Cardiac muscle cell (in vitro differentiated cells and primary cell): ENCODE measurements at regions not wholly inside any gene's neighbourhood (a gene's known extent, or its start where the extent isn't known, plus 50 kb on each side); places are given as distances from the start of the nearest gene placed in this dataset.

ENCODE experiments used
- DNase-seq, 2 donors: peaks; one replicate each; pipeline versions ENCODE4 v3.0.0 to v3.0.0-alpha.2; 2010 to 2017; ENCODE audit warnings: low read depth in 1 of 2, low spot score in 1 of 2
- H3K27ac ChIP-seq: fragments of 200-600 bp; sonication (generic); 2 replicates; pipeline ENCODE4 v1.5.1; 2016
- H3K27me3 ChIP-seq: fragments of 200-600 bp; sonication (generic); 2 replicates; pipeline ENCODE4 v1.6.0; 2016; ENCODE audit warnings: control low read depth
- H3K36me3 ChIP-seq: fragments of 200-600 bp; sonication (generic); 2 replicates; pipeline ENCODE4 v1.5.1; 2016; ENCODE audit warnings: control low read depth
- H3K4me1 ChIP-seq: fragments of 200-600 bp; sonication (generic); 2 replicates; pipeline ENCODE4 v1.8.1; 2017; ENCODE audit warnings: low read depth, mild to moderate bottlenecking, mixed run types
- H3K4me3 ChIP-seq: fragments of 200-600 bp; sonication (generic); 2 replicates; pipeline ENCODE4 v1.5.1; 2016; ENCODE audit warnings: mild to moderate bottlenecking
- H3K9me3 ChIP-seq: fragments of 200-600 bp; sonication (generic); 2 replicates; pipeline ENCODE4 v1.5.1; 2017; ENCODE audit warnings: low read depth, mild to moderate bottlenecking, control low read depth
- CTCF ChIP-seq: IDR thresholded peaks from 2 replicates; pipeline ENCODE4 v1.5.1; 2012; ENCODE audit warnings: low read depth, mild to moderate bottlenecking, low read length

DNA sequence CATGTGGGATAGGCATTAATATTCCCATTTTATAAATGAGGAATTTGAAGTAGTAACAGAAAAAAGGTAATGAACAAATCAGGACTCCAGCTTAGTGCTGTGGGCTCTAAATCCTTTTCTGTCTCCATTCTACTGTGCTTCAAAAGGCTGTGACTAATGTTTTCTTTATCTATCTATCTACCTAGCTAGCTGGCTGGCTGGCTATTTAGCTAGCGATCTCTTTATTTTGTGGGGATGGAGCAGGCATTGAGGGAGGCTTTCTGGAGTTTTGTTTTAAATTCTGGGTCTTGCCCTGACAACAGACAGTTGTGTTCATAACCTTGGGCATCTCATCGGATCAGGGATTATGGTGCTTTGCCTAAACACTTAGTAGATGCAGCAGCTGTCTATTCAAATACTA lies 139.2 kb downstream of the SOX4 start:
- H3K4me1 ChIP-seq = peaks cover 10% of the 10 kb centered on the region
- no peak overlapping the region for H3K27ac ChIP-seq
- H3K9me3 ChIP-seq = no peaks in the 10 kb centered on the region
- H3K36me3 ChIP-seq = no peaks in the 10 kb centered on the region
- TF ChIP-seq CTCF = no peak
- DNase-seq = no peak
- no peaks in the 10 kb centered on the region for H3K27me3 ChIP-seq
- H3K4me3 ChIP-seq = no peak overlapping the region

DNA sequence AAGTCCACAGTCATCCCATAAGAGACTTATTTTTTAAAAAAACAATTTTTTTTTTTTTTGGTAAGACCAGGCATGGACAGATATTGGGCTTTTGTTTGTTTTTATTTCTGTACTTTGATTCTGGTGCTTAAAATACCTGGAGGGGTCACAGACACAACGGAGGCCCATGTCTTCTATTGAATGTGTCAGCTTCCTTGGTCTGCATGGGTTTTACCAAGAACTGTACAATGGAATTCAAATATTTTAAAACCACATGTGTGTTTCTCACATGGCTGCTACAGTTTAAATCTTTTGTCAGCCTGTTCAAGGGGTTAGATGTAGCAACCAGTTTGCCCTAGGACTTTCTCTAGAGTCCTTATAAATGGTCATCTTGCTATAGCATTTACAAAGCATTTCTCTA lies 139.8 kb downstream of the SOX4 start:
- no peak for DNase-seq
- Histone ChIP-seq H3K27ac (peak overlapping the region; percentile 50), H3K4me1 (peaks cover 10% of the 10 kb centered on the region), H3K4me3 (no peak overlapping the region), H3K9me3 (no peaks in the 10 kb centered on the region), H3K27me3 (no peaks in the 10 kb centered on the region), H3K36me3 (no peaks in the 10 kb centered on the region)
- TF ChIP-seq CTCF = no peak

DNA sequence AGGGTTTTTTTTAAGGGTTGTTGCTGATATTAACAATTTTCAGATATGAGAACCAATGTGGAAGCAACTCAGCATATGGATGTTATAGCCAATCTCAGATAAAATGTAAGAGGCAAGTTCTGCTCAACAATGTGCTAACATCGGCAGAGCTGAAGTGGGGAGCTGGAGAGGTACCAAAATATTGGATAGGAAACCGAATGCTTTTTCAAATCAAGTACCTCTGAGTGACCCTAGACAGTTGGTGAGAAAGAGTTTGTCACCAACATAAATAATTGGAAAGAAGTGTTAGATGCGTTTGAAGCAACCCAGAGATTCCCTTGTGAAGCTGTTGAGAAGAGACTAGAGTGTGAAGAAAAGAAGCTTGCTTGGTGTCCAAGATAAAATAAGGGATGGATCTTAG lies 140.7 kb downstream of the SOX4 start:
- H3K27ac ChIP-seq = no peak overlapping the region
- no peaks in the 10 kb centered on the region for H3K36me3 ChIP-seq
- H3K4me1 ChIP-seq = peaks cover 10% of the 10 kb centered on the region
- no peak overlapping the region for H3K4me3 ChIP-seq
- H3K9me3 ChIP-seq = no peaks in the 10 kb centered on the region
- no peak for TF ChIP-seq CTCF
- H3K27me3 ChIP-seq = no peaks in the 10 kb centered on the region
- DNase-seq = no peak

DNA sequence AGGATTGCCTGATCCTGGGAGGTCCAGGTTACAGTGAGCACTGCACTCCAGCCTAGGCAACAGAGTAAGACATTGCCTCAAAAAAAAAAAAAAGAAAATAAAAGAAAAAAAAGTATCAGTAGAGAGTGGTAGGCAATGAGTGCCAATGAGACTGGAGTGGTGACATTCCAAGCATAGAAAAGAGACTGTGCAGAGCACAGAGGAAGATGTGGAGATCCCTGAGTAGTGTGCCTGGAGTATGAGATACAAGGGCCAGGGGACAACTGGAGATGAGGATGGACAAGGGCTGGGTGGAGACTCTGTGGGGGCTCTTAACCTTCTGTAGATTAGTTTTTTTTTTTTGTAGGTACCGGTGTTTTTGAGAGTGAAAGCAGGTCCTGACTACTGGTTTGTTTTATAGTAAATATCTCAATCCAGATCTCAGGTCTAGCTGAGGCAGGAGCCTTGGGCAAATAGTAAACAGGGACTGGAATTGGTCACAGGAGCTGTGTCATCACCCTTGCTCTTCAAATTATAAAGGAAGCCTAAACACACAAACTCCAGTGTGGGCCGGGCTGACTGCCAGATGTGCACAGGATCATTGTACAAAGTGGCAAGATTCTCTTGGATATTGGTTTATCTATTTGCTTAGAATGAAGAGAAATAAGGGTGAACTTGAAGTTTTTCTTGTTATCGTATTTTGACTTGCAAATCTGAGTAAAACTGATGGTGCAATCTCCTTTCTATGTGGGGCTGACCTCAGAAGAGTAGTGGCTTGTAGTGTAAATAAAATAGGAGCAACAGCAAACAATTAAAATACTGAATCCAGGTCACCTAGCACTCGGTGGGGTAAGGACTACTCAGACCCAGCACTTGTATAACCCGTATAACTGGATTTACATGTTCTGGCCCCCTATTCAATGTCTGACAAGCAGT lies 144.9 kb downstream of the SOX4 start:
- no peaks in the 10 kb centered on the region for H3K36me3 ChIP-seq
- H3K9me3 ChIP-seq = no peaks in the 10 kb centered on the region
- no peaks in the 10 kb centered on the region for H3K27me3 ChIP-seq
- peaks cover 39% of the 10 kb centered on the region for H3K4me1 ChIP-seq
- DNase-seq = no peak
- H3K4me3 ChIP-seq = no peak overlapping the region
- TF ChIP-seq CTCF = no peak
- no peak overlapping the region for H3K27ac ChIP-seq

- Histone ChIP-seq H3K27me3 (no peaks in the 10 kb centered on the region), H3K4me1 (peaks cover 31% of the 10 kb centered on the region), H3K27ac (no peak overlapping the region), H3K36me3 (no peaks in the 10 kb centered on the region), H3K4me3 (no peak overlapping the region), H3K9me3 (no peaks in the 10 kb centered on the region)
- TF ChIP-seq CTCF = no peak
- no peak for DNase-seq
Measured at GRCh38 chr6:21739241-21739640, 145.7 kb downstream of the SOX4 start.
